Psoas muscle (tissue), 7 donors: ENCODE measurements at regions not wholly inside any gene's neighbourhood (a gene's known extent, or its start where the extent isn't known, plus 50 kb on each side); places are given as distances from the start of the nearest gene placed in this dataset.

Experiments used
- ATAC-seq, 4 donors: fragments of 200-7000 bp; cut with Tn5 transposase; one replicate each; pipeline ENCODE4 v1.9.1; 2020; ENCODE audit warnings: moderate library complexity in 3 of 4, mild to moderate bottlenecking in 2 of 4
- DNase-seq, 2 donors: peaks; one replicate each; pipeline ENCODE4 v3.0.0-alpha.2; 2020
- H3K27ac ChIP-seq: fragments of 200-600 bp; one replicate; pipeline ENCODE4 v1.8.0; 2022
- H3K27me3 ChIP-seq, 3 donors: fragments of 200-600 bp in 1 of 3; one replicate each; pipeline versions ENCODE4 v1.6.1 to v1.8.0; 2013 to 2022; ENCODE audit warnings: low read length in 2 of 3, mild to moderate bottlenecking in 2 of 3, moderate library complexity in 1 of 3; ENCODE audit not compliant: insufficient read depth in 3 of 3
- H3K36me3 ChIP-seq, 2 donors: fragments of 200-600 bp in 1 of 2; one replicate each; pipeline versions ENCODE4 v1.6.1 to v1.8.0; 2013 to 2022; ENCODE audit warnings: low read depth in 1 of 2, mild to moderate bottlenecking in 1 of 2, moderate library complexity in 1 of 2; ENCODE audit not compliant: insufficient read depth in 1 of 2
- H3K4me1 ChIP-seq: fragments of 200-600 bp; one replicate; pipeline ENCODE4 v1.8.0; 2022
- H3K4me3 ChIP-seq: fragments of 200-600 bp; one replicate; pipeline ENCODE4 v1.8.0; 2022; ENCODE audit warnings: mild to moderate bottlenecking
- H3K9me3 ChIP-seq: fragments of 200-600 bp; one replicate; pipeline ENCODE4 v1.8.0; 2022
- CTCF ChIP-seq: fragments of 200-600 bp; IDR thresholded peaks from one replicate; pipeline ENCODE4 v1.8.0; 2022; ENCODE audit warnings: antibody characterized with exemption
- WGBS, 3 donors: extraction: QIAGEN DNeasy Blood & Tissue Kit; methylation state at CpG; one replicate each; pipeline versions ENCODE4 v1.1.6 to v1.1.7; 2013; 5-methylcytosine and 5-hydroxymethylcytosine counted together
- intact Hi-C, 2 donors: fragments of 100-400 bp; cut with DNase I; formaldehyde crosslinking; loops; one replicate each; pipeline versions ENCODE4 v1.11.0 to v1.14.2; 2022
- donor health status: healthy with polysubstance abuse.
- donor health status: DM: no; HTN: no; CAD: no; lungs with moderate emphysema.
- donor health status: Bipolar disorder and iron deficiency.
- donor health status: healthy.
- donor health status: DM: yes; HTN: yes; CAD: no.
- donor health status: DM: no; HTN: no; CAD: no.
- donor health status: DM: yes; HTN: yes; CAD: no.

DNA sequence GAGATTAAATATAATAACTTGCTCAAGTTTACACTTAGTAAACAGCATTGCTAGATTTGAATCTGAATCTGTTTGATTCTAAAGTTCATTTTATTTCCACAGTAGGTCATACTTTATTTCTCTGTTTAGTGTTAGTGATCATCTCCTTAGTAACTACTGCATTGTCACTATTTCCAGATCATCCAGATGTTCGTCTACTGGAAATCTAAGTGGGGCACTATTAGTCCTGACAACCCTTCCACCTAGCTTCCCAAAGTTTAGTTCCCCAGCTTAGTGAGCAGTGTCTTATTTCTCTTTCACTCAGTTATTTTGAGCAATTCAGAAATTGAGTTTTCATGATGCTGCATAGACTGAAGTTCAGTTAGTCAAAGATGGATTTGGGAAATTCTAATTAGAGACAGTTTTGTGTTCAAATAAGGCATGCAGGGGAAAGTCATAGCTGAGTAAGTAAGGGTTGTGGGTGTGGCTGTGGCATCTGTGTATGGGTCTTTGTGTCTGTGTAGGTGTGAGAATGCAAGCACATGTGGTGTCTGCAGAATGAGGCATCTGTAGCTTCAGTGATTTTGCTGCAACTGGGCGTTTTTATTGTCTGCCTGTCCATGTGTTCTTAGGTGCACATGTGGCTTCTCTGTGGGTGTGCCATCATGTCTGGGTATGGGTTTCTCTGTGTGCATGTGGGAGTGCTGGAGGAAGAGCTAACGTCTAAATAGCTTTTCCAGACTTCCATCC lies 107.3 kb downstream of the NTMT2 start:
- H3K27me3 ChIP-seq, result no peaks in the 10 kb centered on the region
- H3K27ac ChIP-seq, result no peak overlapping the region
- no peaks in the 10 kb centered on the region for H3K4me1 ChIP-seq
- no peak for TF ChIP-seq CTCF
- no peak overlapping the region for H3K4me3 ChIP-seq
- WGBS, 3 donors, result 47 to 53% (median 48%) methylated on average over 3 of the region's 3 CpGs
- no peaks in the 10 kb centered on the region for H3K36me3 ChIP-seq
- H3K9me3 ChIP-seq, result no peaks in the 10 kb centered on the region
- DNase-seq (no peak), ATAC-seq (no peak)
- intact Hi-C loops, result no loop called here

- Histone ChIP-seq H3K4me1 (no peaks in the 10 kb centered on the region), H3K27ac (no peak overlapping the region), H3K27me3 (no peaks in the 10 kb centered on the region), H3K36me3 (no peaks in the 10 kb centered on the region), H3K9me3 (no peaks in the 10 kb centered on the region), H3K4me3 (no peak overlapping the region)
- intact Hi-C loops, result no loop called here
- no peak for ATAC-seq
- DNase-seq, result no peak
- TF ChIP-seq CTCF, result no peak
- 86 to 92% (median 86%) methylated on average over 3 of the region's 3 CpGs for WGBS, 3 donors
Observed at GRCh38 chr1:170254371-170254770, 108.6 kb downstream of the NTMT2 start.

- DNase-seq (no peak), ATAC-seq (no peak)
- no peak overlapping the region for H3K4me3 ChIP-seq
- TF ChIP-seq CTCF, result no peak
- no peaks in the 10 kb centered on the region for H3K4me1 ChIP-seq
- H3K9me3 ChIP-seq, result no peaks in the 10 kb centered on the region
- WGBS, 3 donors, result 34 to 46% (median 43%) methylated on average over 5 of the region's 5 CpGs
- intact Hi-C loops, result no loop called here
- no peaks in the 10 kb centered on the region for H3K27me3 ChIP-seq
- no peak overlapping the region for H3K27ac ChIP-seq
- no peaks in the 10 kb centered on the region for H3K36me3 ChIP-seq
Observed at GRCh38 chr1:170261669-170262068, 115.9 kb downstream of the NTMT2 start.

DNA sequence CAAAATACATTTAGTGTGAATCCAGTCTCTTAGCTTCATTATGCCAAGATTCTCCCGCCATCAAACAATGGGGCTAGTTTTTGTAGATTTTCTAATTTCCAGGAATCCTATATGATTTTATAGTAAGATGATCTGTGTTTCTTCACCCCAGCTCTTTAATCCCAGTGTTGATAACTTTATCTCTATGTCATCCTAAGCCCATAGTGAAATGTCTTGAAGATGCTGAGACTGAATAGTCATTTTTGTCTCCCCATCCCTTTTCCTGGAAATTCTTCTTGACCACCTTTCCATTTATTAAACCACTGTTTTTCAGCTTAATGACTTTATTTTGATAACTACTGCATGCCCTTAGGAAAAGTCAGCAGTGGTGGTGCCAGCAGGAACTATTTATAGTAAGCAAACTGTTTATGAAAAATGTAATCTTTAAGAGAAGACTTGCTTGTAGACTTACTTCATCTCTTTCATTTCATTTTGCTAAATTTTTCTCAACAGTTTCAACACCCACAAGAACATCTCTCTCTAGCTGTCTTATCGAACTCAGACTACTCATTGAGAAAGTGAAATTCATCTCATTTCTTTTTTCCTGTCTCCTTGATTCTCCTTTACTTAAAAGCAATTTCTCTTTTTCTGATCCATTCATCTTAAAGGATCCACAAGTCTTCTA lies 116.6 kb downstream of the NTMT2 start:
- no peaks in the 10 kb centered on the region for H3K36me3 ChIP-seq
- WGBS, 3 donors, result 86 to 90% (median 87%) methylated on average over 2 of the region's 2 CpGs
- intact Hi-C loops, result no loop called here
- no peaks in the 10 kb centered on the region for H3K27me3 ChIP-seq
- no peak for TF ChIP-seq CTCF
- no peaks in the 10 kb centered on the region for H3K9me3 ChIP-seq
- H3K4me1 ChIP-seq, result no peaks in the 10 kb centered on the region
- ATAC-seq (no peak), DNase-seq (no peak)
- H3K27ac ChIP-seq, result no peak overlapping the region
- no peak overlapping the region for H3K4me3 ChIP-seq
